SK-N-SH (cell line): ENCODE measurements at regions not wholly inside any gene's neighbourhood (a gene's known extent, or its start where the extent isn't known, plus 50 kb on each side); places are given as distances from the start of the nearest gene placed in this dataset.

Experiments used
- CTCF ChIA-PET: fragments of 300-600, 350-600 bp; formaldehyde crosslinking; extraction: SDS; loops from one replicate; lab custom pipeline; 2021; lab: Yijun Ruan, JAX
- POLR2A ChIA-PET: fragments of 350-600 bp; sonication (Branson Sonifier 250); formaldehyde crosslinking; extraction: SDS; loops from one replicate; lab custom pipeline; 2020; ENCODE audit warnings: antibody characterized with exemption, inconsistent platforms; lab: Yijun Ruan, JAX
- DNase-seq: peaks from one replicate; pipeline ENCODE4 v3.0.0; 2012
- H2AFZ ChIP-seq: fragments of 200-600 bp; sonication (generic); 2 replicates; pipeline ENCODE4 v1.8.1; 2016; ENCODE audit warnings: antibody characterized with exemption, mild to moderate bottlenecking, low read depth
- H3F3A ChIP-seq: fragments of 200-600 bp; sonication (generic); replicated peaks from 2 replicates; pipeline ENCODE3; 2016; ENCODE audit warnings: antibody characterized with exemption, mild to moderate bottlenecking; ENCODE audit not compliant: insufficient read depth
- H3K27ac ChIP-seq, 2 experiments: fragments of 200-500 bp in 1 of 2; fragments of 200-600 bp in 1 of 2; sonication (Bioruptor generic) in 1 of 2; sonication (generic), shearing (Covaris generic) in 1 of 2; 2 replicates each; pipeline versions ENCODE4 v1.5.1 to v1.6.1; 2014 to 2016; ENCODE audit warnings: low read depth in 2 of 2, inconsistent platforms in 1 of 2, low read length in 1 of 2, mild to moderate bottlenecking in 1 of 2, mixed read lengths in 1 of 2
- H3K27me3 ChIP-seq: fragments of 200-600 bp; sonication (generic), shearing (Covaris generic); 2 replicates; pipeline ENCODE4 v1.6.1; 2016; ENCODE audit warnings: mixed run types; ENCODE audit not compliant: insufficient read depth
- H3K36me3 ChIP-seq, 2 experiments: fragments of 200-500 bp in 1 of 2; fragments of 200-600 bp in 1 of 2; sonication (Bioruptor generic) in 1 of 2; sonication (generic) in 1 of 2; replicated peaks in 1 of 2; 2 replicates each; pipeline versions ENCODE3 to v1.5.1; 2014 to 2016; ENCODE audit warnings: low read length in 1 of 2, mild to moderate bottlenecking in 1 of 2; ENCODE audit not compliant: insufficient read depth in 2 of 2, control insufficient read depth in 1 of 2
- H3K4me1 ChIP-seq, 2 experiments: fragments of 200-500 bp in 1 of 2; fragments of 200-600 bp in 1 of 2; sonication (Bioruptor generic) in 1 of 2; sonication (generic), shearing (Covaris generic) in 1 of 2; 2 replicates each; pipeline versions ENCODE4 v1.5.1 to v1.6.1; 2014 to 2016; ENCODE audit warnings: low read depth in 1 of 2, low read length in 1 of 2, mixed run types in 1 of 2; ENCODE audit not compliant: insufficient read depth in 2 of 2, control insufficient read depth in 1 of 2
- H3K4me2 ChIP-seq: fragments of 200-600 bp; sonication (generic), shearing (Covaris generic); 2 replicates; pipeline ENCODE4 v1.6.1; 2017; ENCODE audit warnings: mixed run types
- H3K4me3 ChIP-seq, 2 experiments: fragments of 200-500 bp in 1 of 2; fragments of 200-600 bp in 1 of 2; sonication (Bioruptor generic) in 1 of 2; sonication (generic), shearing (Covaris generic) in 1 of 2; 2 replicates each; pipeline versions ENCODE4 v1.5.1 to v1.8.1; 2014 to 2016; ENCODE audit warnings: low read depth in 2 of 2, inconsistent platforms in 1 of 2, low read length in 1 of 2, mild to moderate bottlenecking in 1 of 2, mixed read lengths in 1 of 2, moderate library complexity in 1 of 2
- H3K79me2 ChIP-seq: fragments of 200-600 bp; sonication (generic); 2 replicates; pipeline ENCODE4 v1.8.1; 2017; ENCODE audit warnings: mild to moderate bottlenecking; ENCODE audit not compliant: insufficient read depth
- H3K9ac ChIP-seq: fragments of 200-600 bp; sonication (generic); 2 replicates; pipeline ENCODE4 v1.6.1; 2017; ENCODE audit warnings: mixed run types
- H3K9me2 ChIP-seq: fragments of 200-600 bp; sonication (generic); 2 replicates; pipeline ENCODE4 v1.6.1; 2017; ENCODE audit warnings: mixed run types
- H3K9me3 ChIP-seq: fragments of 200-600 bp; sonication (generic); 2 replicates; pipeline ENCODE4 v1.6.1; 2017; ENCODE audit warnings: mixed run types, mild to moderate bottlenecking, moderate library complexity
- H4K20me1 ChIP-seq: fragments of 200-600 bp; sonication (generic); 2 replicates; pipeline ENCODE4 v1.6.1; 2017; ENCODE audit warnings: mild to moderate bottlenecking, mixed run types; ENCODE audit not compliant: insufficient read depth
- CHD2 ChIP-seq: fragments of 150-350 bp; IDR thresholded peaks from 2 replicates; pipeline ENCODE4 v1.6.1; 2018; ENCODE audit warnings: low read length; ENCODE audit not compliant: partially characterized antibody
- ELF1 ChIP-seq: IDR thresholded peaks from 2 replicates; pipeline ENCODE4 v1.4.0; 2012
- EP300 ChIP-seq, 2 experiments: IDR thresholded peaks; 2 replicates each; pipeline versions ENCODE4 v1.4.0 to v1.6.1; 2012; ENCODE audit warnings: borderline replicate concordance in 1 of 2, low read depth in 1 of 2, low read length in 1 of 2
- FOXJ3 ChIP-seq: sonication (generic); formaldehyde crosslinking; IDR thresholded peaks from 2 replicates; pipeline ENCODE4 v1.5.1; 2020; ENCODE audit warnings: mild to moderate bottlenecking, missing genetic modification reagents
- FOXM1 ChIP-seq: IDR thresholded peaks from 2 replicates; pipeline ENCODE4 v1.4.0; 2012; ENCODE audit warnings: low read depth, mild to moderate bottlenecking
- GABPA ChIP-seq: IDR thresholded peaks from 2 replicates; pipeline ENCODE4 v1.4.0; 2012; ENCODE audit warnings: low read depth, mild to moderate bottlenecking
- IRF3 ChIP-seq: fragments of 150-350 bp; IDR thresholded peaks from 2 replicates; pipeline ENCODE4 v1.6.1; 2016; ENCODE audit warnings: mild to moderate bottlenecking, low read depth, low read length
- MAX ChIP-seq: IDR thresholded peaks from 2 replicates; pipeline ENCODE4 v1.4.0; 2012; ENCODE audit warnings: low read depth
- MEF2A ChIP-seq: IDR thresholded peaks from 2 replicates; pipeline ENCODE4 v1.4.0; 2012; ENCODE audit warnings: low read depth, borderline replicate concordance
- MXI1 ChIP-seq: IDR thresholded peaks from 2 replicates; pipeline ENCODE4 v1.6.1; 2012; ENCODE audit warnings: mild to moderate bottlenecking, low read depth, low read length, improper control_type of control experiment
- NFIC ChIP-seq: IDR thresholded peaks from 2 replicates; pipeline ENCODE4 v1.4.0; 2012; ENCODE audit warnings: borderline replicate concordance
- NRF1 ChIP-seq: IDR thresholded peaks from 2 replicates; pipeline ENCODE4 v1.6.1; 2012; ENCODE audit warnings: low read depth, mild to moderate bottlenecking, low read length
- PBX3 ChIP-seq: IDR thresholded peaks from 2 replicates; pipeline ENCODE4; 2012
- POLR2AphosphoS5 ChIP-seq: IDR thresholded peaks from 2 replicates; pipeline ENCODE4 v1.6.1; 2012; ENCODE audit warnings: low read depth, low read length
- RCOR1 ChIP-seq: fragments of 150-350 bp; IDR thresholded peaks from 2 replicates; pipeline ENCODE4 v1.6.1; 2017; ENCODE audit warnings: antibody characterized with exemption, low read length
- REST ChIP-seq: IDR thresholded peaks from 2 replicates; pipeline ENCODE4 v1.6.1; 2012; ENCODE audit warnings: mild to moderate bottlenecking, low read depth, low read length, moderate library complexity
- SIN3A ChIP-seq: IDR thresholded peaks from 2 replicates; pipeline ENCODE4 v1.6.1; 2012; ENCODE audit warnings: low read depth, mild to moderate bottlenecking, low read length, moderate library complexity, borderline replicate concordance
- SMC3 ChIP-seq: IDR thresholded peaks from 2 replicates; pipeline ENCODE4 v1.6.1; 2012; ENCODE audit warnings: low read depth, low read length, improper control_type of control experiment
- TAF1 ChIP-seq: IDR thresholded peaks from 2 replicates; pipeline ENCODE4 v1.6.1; 2012; ENCODE audit warnings: low read depth, mild to moderate bottlenecking, low read length, moderate library complexity, borderline replicate concordance
- TEAD4 ChIP-seq: IDR thresholded peaks from 2 replicates; pipeline ENCODE4 v1.4.0; 2012; ENCODE audit warnings: mild to moderate bottlenecking, borderline replicate concordance; ENCODE audit not compliant: insufficient read depth
- USF2 ChIP-seq: fragments of 150-350 bp; IDR thresholded peaks from 2 replicates; pipeline ENCODE4 v1.6.1; 2017; ENCODE audit warnings: antibody characterized with exemption, low read length, low read depth, borderline replicate concordance
- YY1 ChIP-seq: IDR thresholded peaks from 2 replicates; pipeline ENCODE4 v1.4.0; 2012; ENCODE audit warnings: low read depth, mild to moderate bottlenecking
- WGBS: methylation state at CpG from one replicate; pipeline ENCODE4 v1.1.6; 2017; ENCODE audit warnings: low lambda C conversion rate; 5-methylcytosine and 5-hydroxymethylcytosine counted together

- no peak for DNase-seq
- H3K36me3 ChIP-seq = no peaks in the 10 kb centered on the region
- H3K9ac ChIP-seq = no peak overlapping the region
- H3K4me2 ChIP-seq = no peak overlapping the region
- H3K4me3 ChIP-seq = no peak overlapping the region
- ChIA-PET CTCF (interaction anchor here (0.8 to 1.0 kb wide), 2 partner anchors 169 to 194 kb away, joined by 3 read pairs; no protein-coding TSS in a partner anchor), POLR2A (no interaction called here)
- H4K20me1 ChIP-seq = no peaks in the 10 kb centered on the region
- no peaks in the 10 kb centered on the region for H3K9me3 ChIP-seq
- no peak overlapping the region for H3K27ac ChIP-seq
- H3K9me2 ChIP-seq = no peaks in the 10 kb centered on the region
- no peaks in the 10 kb centered on the region for H3K27me3 ChIP-seq
- no peak for TF ChIP-seq REST
- no peak for TF ChIP-seq SIN3A
- no peak for TF ChIP-seq CHD2
- TF ChIP-seq GABPA = no peak
- TF ChIP-seq EP300 (IDR thresholded peaks at IDR 0.05; ENCODE audit: borderline replicate concordance in 1 of 2, low read depth in 1 of 2, low read length in 1 of 2) = no peak
- no peak overlapping the region for H2AFZ ChIP-seq
- no peaks in the 10 kb centered on the region for H3K79me2 ChIP-seq
- H3K4me1 ChIP-seq = peaks cover 0 to 3% of the 10 kb centered on the region in 2 experiments; a peak in 1 of 4 replicates
- no peaks in the 10 kb centered on the region for H3F3A ChIP-seq
- WGBS = 11% methylated on average over 2 of the region's 2 CpGs
These were observed 163.3 kb upstream of the ADCY1 start for GRCh38 chr7:45410893-45411292.

GRCh38 chr7:45413419-45413818, 160.7 kb upstream of the ADCY1 start:
- Histone ChIP-seq H3F3A (no peaks in the 10 kb centered on the region), H3K27ac (no peak overlapping the region), H3K36me3 (no peaks in the 10 kb centered on the region), H3K79me2 (no peaks in the 10 kb centered on the region), H3K9me3 (no peaks in the 10 kb centered on the region; the same call in 1 of the 2 replicates), H3K4me3 (no peak overlapping the region), H3K9me2 (no peaks in the 10 kb centered on the region), H3K27me3 (no peaks in the 10 kb centered on the region), H3K4me1 (no peaks in the 10 kb centered on the region; a peak in 1 of 4 replicates), H3K4me2 (no peak overlapping the region), H2AFZ (no peak overlapping the region), H3K9ac (no peak overlapping the region)
- DNase-seq = no peak
- WGBS = 26% methylated on average over 3 of the region's 3 CpGs
- ChIA-PET CTCF (no interaction called here), POLR2A (no interaction called here)
- TF ChIP-seq TEAD4 (no peak), IRF3 (no peak), MXI1 (no peak), NRF1 (no peak), MEF2A (no peak), CHD2 (no peak), POLR2AphosphoS5 (no peak), SMC3 (no peak), FOXM1 (no peak), NFIC (no peak), PBX3 (no peak), ELF1 (no peak), YY1 (no peak), USF2 (no peak), SIN3A (no peak), TAF1 (no peak), EP300 (IDR thresholded peaks at IDR 0.05; ENCODE audit: borderline replicate concordance in 1 of 2, low read depth in 1 of 2, low read length in 1 of 2) (no peak), FOXJ3 (CRISPR knock-in tag) (no peak), RCOR1 (no peak), MAX (no peak)
- TF ChIP-seq, all 33 proteins: peak for 0
- H4K20me1 ChIP-seq = no peaks in the 10 kb centered on the region
